Gastrocnemius medialis (tissue), 4 donors: ENCODE measurements at regions not wholly inside any gene's neighbourhood (a gene's known extent, or its start where the extent isn't known, plus 50 kb on each side); places are given as distances from the start of the nearest gene placed in this dataset.

Source experiments
- CTCF ChIP-seq, 5 experiments: fragments of 450-650 bp in 3 of 5; fragments of 200-600 bp in 2 of 5; sonication (generic) in 2 of 5; IDR thresholded peaks in 4 of 5; conservative IDR thresholded peaks in 1 of 5; 1 replicate in 4 of 5; 2 replicates in 1 of 5; pipeline ENCODE4 v1.5.1; 2016 to 2019; ENCODE audit warnings: antibody characterized with exemption in 5 of 5, mild to moderate bottlenecking in 3 of 5, moderate library complexity in 3 of 5
- POLR2A ChIP-seq, 2 donors: fragments of 450-650 bp; IDR thresholded peaks; one replicate each; pipeline ENCODE4 v1.6.1; 2017; ENCODE audit warnings: antibody characterized with exemption in 2 of 2, mild to moderate bottlenecking in 2 of 2, moderate library complexity in 2 of 2

- TF ChIP-seq CTCF (IDR thresholded peaks at IDR 0.05 in 4 of 5, conservative IDR thresholded peaks at IDR 0.05 in 1 of 5): no peak
- TF ChIP-seq POLR2A (IDR thresholded peaks at IDR 0.05): no peak
These were observed 103.7 kb upstream of the MAML3 start for GRCh38 chr4:140257461-140258305.
